H1 (cell line): ENCODE measurements at regions not wholly inside any gene's neighbourhood (a gene's known extent, or its start where the extent isn't known, plus 50 kb on each side); places are given as distances from the start of the nearest gene placed in this dataset.

Source experiments
- CTCF ChIA-PET: fragments of 300-600 bp; sonication (Branson Sonifier 250); formaldehyde crosslinking; loops from one replicate; lab custom pipeline; 2021; ENCODE audit not compliant: partially characterized antibody; lab: Charles Lee
- POLR2A ChIA-PET: fragments of 300-600 bp; sonication (Branson Sonifier 250); formaldehyde crosslinking; loops from one replicate; lab custom pipeline; 2021; ENCODE audit warnings: inconsistent platforms; ENCODE audit not compliant: partially characterized antibody; lab: Charles Lee
- DNase-seq, 2 experiments: peaks; one replicate each; pipeline versions ENCODE4 v3.0.0 to v3.0.0-alpha.2; 2010 to 2022; ENCODE audit warnings: low spot score in 2 of 2, low read depth in 1 of 2, mixed read lengths in 1 of 2
- FAIRE-seq: peaks from 2 replicates; lab custom pipeline; 2011; peaks lifted over from hg19 to GRCh38; lab: Jason Lieb, UNC
- H2AFZ ChIP-seq: 2 replicates; pipeline ENCODE4 v1.8.1; 2012; ENCODE audit warnings: low read length, inconsistent platforms
- H2AK5ac ChIP-seq: 2 replicates; pipeline ENCODE4 v1.6.1; 2013; ENCODE audit warnings: low read depth, low read length
- H2BK120ac ChIP-seq: replicated peaks from 2 replicates; pipeline ENCODE3; 2013; ENCODE audit warnings: low read depth, low read length, inconsistent platforms
- H2BK12ac ChIP-seq: 2 replicates; pipeline ENCODE4 v1.6.1; 2013; ENCODE audit warnings: low read depth, low read length
- H2BK15ac ChIP-seq: 2 replicates; pipeline ENCODE4 v1.6.1; 2013; ENCODE audit warnings: low read length
- H2BK20ac ChIP-seq: 2 replicates; pipeline ENCODE4 v1.6.1; 2013; ENCODE audit warnings: low read length
- H2BK5ac ChIP-seq: 2 replicates; pipeline ENCODE4 v1.6.1; 2013; ENCODE audit warnings: low read depth, low read length
- H3K14ac ChIP-seq: 2 replicates; pipeline ENCODE4 v1.6.1; 2013; ENCODE audit warnings: inconsistent platforms; ENCODE audit not compliant: insufficient read length
- H3K18ac ChIP-seq: 2 replicates; pipeline ENCODE4 v1.6.1; 2013; ENCODE audit warnings: low read length; ENCODE audit errors: extremely low read depth
- H3K23ac ChIP-seq: 2 replicates; pipeline ENCODE4 v1.6.1; 2013; ENCODE audit warnings: inconsistent platforms; ENCODE audit not compliant: insufficient read length
- H3K23me2 ChIP-seq: 2 replicates; pipeline ENCODE4 v1.6.1; 2013; ENCODE audit warnings: low read depth, low read length
- H3K27ac ChIP-seq: 2 replicates; pipeline ENCODE4 v1.6.1; 2011; ENCODE audit warnings: low read depth, low read length, inconsistent platforms
- H3K27me3 ChIP-seq, 4 experiments: replicated peaks in 1 of 4; 1 replicate in 1 of 4; 2 replicates in 3 of 4; pipeline versions ENCODE4 v1.6.1 to v1.8.1; 2011 to 2013; ENCODE audit warnings: low read length in 3 of 4, mild to moderate bottlenecking in 3 of 4, inconsistent platforms in 2 of 4, mixed read lengths in 2 of 4, moderate library complexity in 1 of 4; ENCODE audit not compliant: control insufficient read depth in 3 of 4, insufficient read depth in 3 of 4; ENCODE audit errors: extremely low read depth in 1 of 4
- H3K36me3 ChIP-seq, 4 experiments: 2 replicates each; pipeline versions ENCODE4 v1.6.1 to v1.8.1; 2011 to 2013; ENCODE audit warnings: mild to moderate bottlenecking in 4 of 4, low read length in 3 of 4, moderate library complexity in 2 of 4, control low read depth in 1 of 4, inconsistent platforms in 1 of 4; ENCODE audit not compliant: insufficient read depth in 4 of 4, control insufficient read depth in 2 of 4
- H3K4ac ChIP-seq: replicated peaks from 2 replicates; pipeline ENCODE3; 2013; ENCODE audit warnings: low read length, low read depth, mixed read lengths, inconsistent platforms; ENCODE audit not compliant: insufficient read length
- H3K4me1 ChIP-seq, 4 experiments: replicated peaks in 1 of 4; 1 replicate in 1 of 4; 2 replicates in 3 of 4; pipeline versions ENCODE4 v1.6.1 to v1.8.1; 2011 to 2013; ENCODE audit warnings: low read length in 3 of 4, inconsistent platforms in 2 of 4, mixed read lengths in 1 of 4; ENCODE audit not compliant: insufficient read depth in 4 of 4, control insufficient read depth in 3 of 4
- H3K4me2 ChIP-seq, 2 experiments: 2 replicates each; pipeline versions ENCODE4 v1.6.1 to v1.8.1; 2011 to 2013; ENCODE audit warnings: low read depth in 2 of 2, low read length in 2 of 2, control low read depth in 1 of 2, inconsistent platforms in 1 of 2, mild to moderate bottlenecking in 1 of 2; ENCODE audit not compliant: insufficient read depth in 1 of 2
- H3K4me3 ChIP-seq, 4 experiments: fragments of 200-600, 300-600 bp in 1 of 4; sonication (generic), shearing (Covaris generic), sonication (Bioruptor Twin) in 1 of 4; 2 replicates each; pipeline versions ENCODE4 v1.5.1 to v1.8.1; 2011 to 2016; ENCODE audit warnings: low read length in 4 of 4, low read depth in 3 of 4, control low read depth in 2 of 4, inconsistent platforms in 2 of 4, mild to moderate bottlenecking in 2 of 4, mixed read lengths in 1 of 4, moderate library complexity in 1 of 4; ENCODE audit not compliant: insufficient read depth in 2 of 4; ENCODE audit errors: extremely low read depth in 1 of 4
- H3K56ac ChIP-seq: replicated peaks from 2 replicates; pipeline ENCODE3; 2013; ENCODE audit warnings: low read depth, mild to moderate bottlenecking, mixed read lengths, low read length, inconsistent platforms; ENCODE audit not compliant: insufficient read length
- H3K79me1 ChIP-seq: 2 replicates; pipeline ENCODE4 v1.6.1; 2013; ENCODE audit warnings: low read depth, low read length, control low read depth
- H3K79me2 ChIP-seq, 2 experiments: 2 replicates each; pipeline versions ENCODE4 v1.6.1 to v1.8.1; 2012 to 2013; ENCODE audit warnings: low read length in 2 of 2, mild to moderate bottlenecking in 2 of 2, inconsistent platforms in 1 of 2; ENCODE audit not compliant: insufficient read depth in 2 of 2, control insufficient read depth in 1 of 2
- H3K9ac ChIP-seq, 4 experiments: replicated peaks in 1 of 4; 1 replicate in 1 of 4; 2 replicates in 3 of 4; pipeline versions ENCODE4 v1.6.1 to v1.8.1; 2011 to 2013; ENCODE audit warnings: low read depth in 3 of 4, low read length in 3 of 4, control low read depth in 2 of 4, mild to moderate bottlenecking in 2 of 4, moderate library complexity in 2 of 4, inconsistent platforms in 1 of 4; ENCODE audit errors: extremely low read depth in 1 of 4
- H3K9me3 ChIP-seq, 2 experiments: 2 replicates each; pipeline versions ENCODE4 v1.6.1 to v1.8.1; 2012 to 2013; ENCODE audit warnings: mild to moderate bottlenecking in 2 of 2, moderate library complexity in 2 of 2, control low read depth in 1 of 2, inconsistent platforms in 1 of 2, low read depth in 1 of 2, low read length in 1 of 2, mixed read lengths in 1 of 2; ENCODE audit not compliant: insufficient read depth in 2 of 2
- H4K20me1 ChIP-seq, 2 experiments: replicated peaks in 1 of 2; 2 replicates each; pipeline versions ENCODE3 to v1.8.1; 2011 to 2013; ENCODE audit warnings: inconsistent platforms in 2 of 2, low read length in 2 of 2, mild to moderate bottlenecking in 1 of 2; ENCODE audit not compliant: insufficient read depth in 2 of 2, control insufficient read depth in 1 of 2
- H4K5ac ChIP-seq: 2 replicates; pipeline ENCODE4 v1.6.1; 2013; ENCODE audit warnings: low read length, low read depth, mixed read lengths, inconsistent platforms; ENCODE audit not compliant: insufficient read length
- H4K8ac ChIP-seq: 2 replicates; pipeline ENCODE4 v1.8.0; 2013; ENCODE audit warnings: mild to moderate bottlenecking, moderate library complexity, low read length, inconsistent platforms; ENCODE audit not compliant: insufficient read depth; ENCODE audit errors: extremely low read depth
- H4K91ac ChIP-seq: replicated peaks from 2 replicates; pipeline ENCODE3; 2013; ENCODE audit warnings: low read length, mixed read lengths, inconsistent platforms; ENCODE audit not compliant: insufficient read length
- RFX5 ChIP-seq: IDR thresholded peaks from 2 replicates; pipeline ENCODE4 v1.6.1; 2011; ENCODE audit warnings: low read depth, low read length, improper control_type of control experiment, borderline replicate concordance
- TEAD4 ChIP-seq: IDR thresholded peaks from 2 replicates; pipeline ENCODE4 v1.6.1; 2012; ENCODE audit warnings: low read depth, low read length, inconsistent platforms, mixed read lengths
- WGBS, 2 experiments: shearing (Covaris generic) in 1 of 2; methylation state at CpG; one replicate each; pipeline versions ENCODE4 v1.1.6 to v1.1.7; 2013 to 2015; ENCODE audit warnings: low lambda C conversion rate in 2 of 2, mixed read lengths in 2 of 2, inconsistent platforms in 1 of 2, low coverage in 1 of 2, missing lambda C conversion rate in 1 of 2; ENCODE audit not compliant: insufficient replicate concordance in 2 of 2, insufficient coverage in 1 of 2, insufficient read length in 1 of 2; ENCODE audit errors: extremely low coverage in 1 of 2, missing lambda C conversion rate in 1 of 2; 5-methylcytosine and 5-hydroxymethylcytosine counted together

- Histone ChIP-seq H3K27ac (no peak overlapping the region), H2BK120ac (no peak overlapping the region), H3K23me2 (no peaks in the 10 kb centered on the region; the same call in 1 of the 2 replicates), H3K27me3 (no peaks in the 10 kb centered on the region), H4K20me1 (no peaks in the 10 kb centered on the region), H3K18ac (no peak overlapping the region), H4K8ac (no peak overlapping the region), H2AFZ (no peak overlapping the region), H2BK5ac (no peak overlapping the region), H3K36me3 (no peaks in the 10 kb centered on the region), H3K14ac (no peak overlapping the region), H3K4me2 (no peak overlapping the region), H4K5ac (no peak overlapping the region), H3K23ac (no peak overlapping the region), H2BK15ac (no peak overlapping the region), H3K9ac (no peak overlapping the region), H2AK5ac (no peak overlapping the region), H3K9me3 (no peaks in the 10 kb centered on the region), H3K79me1 (no peaks in the 10 kb centered on the region), H2BK20ac (no peak overlapping the region), H2BK12ac (no peak overlapping the region), H3K56ac (no peak overlapping the region), H4K91ac (no peak overlapping the region), H3K4me3 (no peak overlapping the region), H3K4me1 (no peaks in the 10 kb centered on the region), H3K4ac (no peak overlapping the region), H3K79me2 (no peaks in the 10 kb centered on the region)
- no peak for FAIRE-seq
- no peak for DNase-seq
- CTCF ChIA-PET, result no interaction called here
- TF ChIP-seq TEAD4 (0 out of 2 replicates have a peak, but pooled peaks have one; percentile 9), RFX5 (no peak)
- 85% methylated on average over 3 of the region's 3 CpGs; no CpG with 5 or more reads in 1 of the 2 experiments for WGBS, 2 experiments
- POLR2A ChIA-PET, result no interaction called here
Observed at GRCh38 chr2:220963930-220964329, 608.2 kb downstream of the EPHA4 start.
